ENCODE measurements at regions not wholly inside any gene's neighbourhood (a gene's known extent, or its start where the extent isn't known, plus 50 kb on each side); places are given as distances from the start of the nearest gene placed in this dataset.
"Not testable (repeated sequence)": the region's sequence is repeated elsewhere in the genome, so short reads cannot be mapped to it uniquely, and the experiment has no call there.

DNA sequence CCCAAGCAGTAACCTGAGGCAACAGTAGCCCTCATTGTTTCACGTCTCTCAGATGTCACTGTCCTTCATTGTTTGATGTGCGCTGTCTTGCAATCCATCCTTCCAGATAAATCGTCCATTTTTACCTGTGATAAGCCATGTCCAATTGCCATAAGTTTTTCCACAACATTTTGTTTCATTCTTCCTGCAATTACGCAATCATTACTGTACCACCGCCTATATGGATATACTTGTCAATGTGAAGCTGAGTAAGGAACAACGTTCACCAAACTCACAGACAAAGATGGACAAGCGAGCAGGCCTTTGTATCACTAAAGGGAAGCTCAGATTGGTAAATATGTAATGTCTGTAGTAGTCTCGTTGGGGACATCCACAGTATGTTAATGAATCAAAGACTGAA, 452.5 kb upstream of the NDN start:
- not testable (repeated sequence) for DNase-seq (ENCODE audit: low read depth in 4 of 4, low spot score in 3 of 4)

DNA sequence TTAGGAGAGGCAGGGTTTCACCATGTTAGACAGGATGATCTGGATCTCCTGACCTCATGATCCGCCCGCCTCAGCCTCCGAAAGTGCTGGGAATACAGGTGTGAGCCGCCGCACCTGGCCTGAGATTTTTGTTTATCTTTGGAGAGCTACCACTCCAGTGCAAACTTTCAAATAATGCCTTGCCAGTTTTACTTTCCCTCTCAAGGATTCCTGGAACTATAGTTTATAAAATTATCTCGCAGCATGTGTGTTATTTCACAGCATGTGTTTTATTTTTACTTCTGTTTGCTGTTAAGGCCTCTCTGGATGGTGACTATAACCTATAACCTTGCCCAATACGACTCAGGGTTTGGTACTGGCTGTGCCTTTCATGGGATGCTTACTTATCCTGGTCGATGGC, 458.0 kb upstream of the NDN start:
- not testable (repeated sequence) for DNase-seq (ENCODE audit: low read depth in 4 of 4, low spot score in 3 of 4)

DNA sequence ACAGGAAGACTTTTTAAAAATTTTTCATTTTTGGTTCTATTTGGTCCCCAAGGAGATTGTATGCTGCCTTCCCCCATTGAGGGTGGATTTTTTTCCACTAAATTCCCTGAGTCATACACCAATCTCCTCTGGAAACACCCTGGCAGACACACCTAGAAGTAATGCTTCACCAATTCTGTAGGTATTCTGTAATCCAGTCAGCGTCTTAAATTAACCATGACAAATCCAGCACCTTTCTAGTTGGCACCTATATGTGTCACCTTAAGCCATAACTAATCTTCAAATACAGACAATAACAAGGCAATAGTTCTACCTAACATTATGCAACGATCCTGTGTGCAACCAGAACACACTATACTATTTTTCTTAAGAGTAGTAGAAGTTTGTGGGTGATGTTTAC, 459.1 kb upstream of the NDN start:
- no peak for DNase-seq (ENCODE audit: low read depth in 4 of 4, low spot score in 3 of 4)

DNA sequence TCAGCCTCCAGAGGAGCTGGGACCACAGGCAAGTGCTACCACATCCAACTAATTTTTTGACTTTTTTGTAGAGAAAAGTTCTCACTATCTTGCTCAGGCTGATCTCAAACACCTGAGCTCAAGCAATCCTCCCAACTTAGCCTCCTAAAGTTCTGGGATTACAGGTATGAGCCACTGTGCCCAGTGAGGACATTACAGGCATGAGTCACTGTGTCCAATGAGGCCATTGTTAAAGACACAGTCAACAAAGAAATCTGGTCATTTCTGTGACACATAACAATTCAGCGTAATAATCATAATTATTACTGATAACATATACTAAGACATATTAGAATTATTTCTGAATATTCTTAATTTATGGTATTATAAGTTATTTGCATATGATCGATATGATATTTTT, 463.4 kb upstream of the NDN start:
- no peak for DNase-seq (ENCODE audit: low read depth in 4 of 4, low spot score in 3 of 4)

DNA sequence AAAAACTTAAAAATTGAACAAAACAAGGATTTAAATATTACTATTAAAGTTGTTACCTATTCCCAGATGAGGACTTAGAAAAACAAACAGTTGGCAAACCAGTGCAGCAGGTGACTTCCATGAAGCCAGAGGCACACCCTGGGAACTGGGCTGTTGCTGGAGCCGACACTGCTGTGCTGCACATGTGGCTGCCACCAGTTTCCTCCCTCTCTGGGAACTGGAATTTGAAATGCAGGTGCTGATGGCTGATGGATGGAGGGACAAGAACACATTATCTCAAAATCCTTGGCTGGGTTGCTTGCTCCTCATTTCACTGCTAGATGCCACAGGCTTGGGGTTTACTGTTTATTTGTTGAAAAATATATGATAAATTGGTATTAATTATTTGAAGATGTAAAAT, 471.2 kb upstream of the NDN start:
- DNase-seq (ENCODE audit: low read depth in 4 of 4, low spot score in 3 of 4) = not testable (repeated sequence)

DNA sequence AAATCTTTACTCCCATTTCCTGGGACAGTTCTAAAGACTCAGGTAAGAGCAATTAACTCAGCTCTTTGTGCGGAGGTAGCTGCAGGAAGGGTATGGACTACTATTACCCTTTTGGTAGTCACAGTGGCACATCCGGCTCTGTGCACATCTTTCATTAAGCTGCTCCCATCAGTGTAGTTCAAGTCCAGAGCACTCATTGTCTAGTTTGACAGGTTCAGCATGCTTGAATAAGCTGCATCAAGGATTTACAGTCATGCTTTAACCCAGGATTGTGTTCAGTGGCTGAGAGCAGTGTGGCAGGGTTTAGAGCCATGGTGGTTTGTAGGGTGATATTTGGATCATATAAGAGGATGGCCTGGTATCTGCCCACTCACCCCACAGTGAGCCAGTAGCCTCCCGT, 478.4 kb upstream of the NDN start:
- not testable (repeated sequence) for DNase-seq (ENCODE audit: low read depth in 4 of 4, low spot score in 3 of 4)

DNA sequence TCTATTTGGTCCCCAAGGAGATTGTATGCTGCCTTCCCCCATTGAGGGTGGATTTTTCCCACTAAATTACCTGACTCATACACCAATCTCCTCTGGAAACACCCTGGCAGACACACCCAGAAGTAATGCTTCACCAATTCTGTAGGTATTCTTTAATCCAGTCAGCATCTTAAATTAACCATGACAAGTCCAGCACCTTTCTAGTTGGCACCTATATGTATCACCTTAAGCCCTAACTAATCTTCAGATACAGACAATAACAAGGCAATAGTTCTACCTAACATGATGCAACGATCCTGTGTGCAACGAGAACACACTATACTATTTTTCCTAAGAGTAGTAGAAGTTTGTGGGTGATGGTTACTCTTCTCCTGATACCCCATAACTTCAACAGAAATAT, 473.3 kb upstream of the NPAP1 start:
- not testable (repeated sequence) for DNase-seq (ENCODE audit: low read depth in 4 of 4, low spot score in 3 of 4)

DNA sequence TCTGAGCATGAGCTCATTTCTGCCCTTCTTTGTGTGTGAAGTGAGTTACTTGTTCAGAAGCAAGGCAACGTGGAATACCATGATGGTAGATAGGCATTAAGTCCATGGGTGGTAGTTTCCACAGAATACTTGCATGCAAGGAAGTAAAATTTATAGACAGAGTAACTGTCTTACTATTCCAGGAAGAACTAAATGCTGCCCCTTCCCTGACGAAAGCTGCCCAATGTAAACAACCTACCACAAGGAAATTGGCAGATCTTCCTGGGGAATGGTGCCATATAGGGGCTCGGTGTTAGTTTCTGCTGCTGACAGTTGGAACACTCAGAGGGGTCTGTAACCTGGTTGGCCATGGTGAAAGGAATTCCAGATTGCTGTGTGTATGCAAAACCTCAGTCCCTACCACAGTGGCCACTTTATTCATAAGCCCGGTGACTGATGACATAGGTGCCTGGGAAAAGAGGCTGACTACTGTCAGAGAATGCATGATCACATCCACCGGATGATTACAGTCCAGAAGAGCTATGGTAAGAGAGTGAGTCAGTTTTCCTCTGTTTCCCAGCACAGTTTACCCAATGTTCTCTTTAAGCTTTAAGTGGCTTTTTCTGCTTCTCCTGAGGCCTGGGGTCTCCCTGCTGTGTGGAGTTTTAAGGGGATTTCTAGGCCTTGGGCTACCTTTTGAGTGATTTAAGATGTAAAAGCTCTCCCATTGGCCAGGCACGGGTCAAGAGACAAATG, 463.7 kb upstream of the NPAP1 start:
- DNase-seq (ENCODE audit: low read depth in 4 of 4, low spot score in 3 of 4) = not testable (repeated sequence)

DNA sequence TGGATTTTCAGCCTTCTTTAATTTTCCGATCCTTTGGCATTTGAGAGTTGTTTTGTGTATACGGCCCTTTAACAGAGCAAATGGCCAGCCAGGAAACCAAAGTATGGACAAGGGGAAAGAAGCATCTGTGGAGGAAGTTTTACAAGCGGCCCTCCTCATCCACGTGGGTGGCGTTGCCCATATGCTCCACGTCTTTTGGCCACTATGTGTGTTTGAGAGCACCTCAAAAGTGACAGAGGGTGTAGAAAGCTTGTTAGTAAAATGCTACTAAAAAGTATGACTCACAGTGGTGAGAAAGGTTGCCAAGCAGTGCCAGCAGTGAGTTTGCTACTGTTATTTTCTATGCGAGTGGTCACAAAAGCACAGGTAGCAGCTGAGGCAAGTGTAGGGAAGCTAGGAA, 451.8 kb upstream of the NPAP1 start:
- no peak for DNase-seq (ENCODE audit: low read depth in 4 of 4, low spot score in 3 of 4)

DNA sequence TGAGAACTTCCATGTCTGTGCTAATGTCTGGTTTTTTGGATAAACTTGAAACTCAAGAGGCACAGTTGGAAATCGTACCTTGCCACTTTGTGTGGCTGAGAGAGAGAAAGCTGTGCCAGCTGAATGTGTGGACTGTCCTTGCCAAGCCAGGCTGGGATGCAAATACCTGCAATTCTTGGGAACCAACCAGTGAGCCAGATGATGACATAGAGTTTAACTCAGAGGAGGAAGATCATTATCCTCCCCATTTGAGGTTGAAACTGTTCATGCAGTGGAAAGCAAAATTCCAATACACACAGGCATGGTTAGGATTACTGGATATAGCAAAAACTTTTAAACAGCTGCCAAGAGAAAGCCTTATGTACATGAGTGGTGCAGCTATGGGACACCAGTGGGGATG, 451.4 kb upstream of the NPAP1 start:
- DNase-seq (ENCODE audit: low read depth in 4 of 4, low spot score in 3 of 4) = no peak

DNA sequence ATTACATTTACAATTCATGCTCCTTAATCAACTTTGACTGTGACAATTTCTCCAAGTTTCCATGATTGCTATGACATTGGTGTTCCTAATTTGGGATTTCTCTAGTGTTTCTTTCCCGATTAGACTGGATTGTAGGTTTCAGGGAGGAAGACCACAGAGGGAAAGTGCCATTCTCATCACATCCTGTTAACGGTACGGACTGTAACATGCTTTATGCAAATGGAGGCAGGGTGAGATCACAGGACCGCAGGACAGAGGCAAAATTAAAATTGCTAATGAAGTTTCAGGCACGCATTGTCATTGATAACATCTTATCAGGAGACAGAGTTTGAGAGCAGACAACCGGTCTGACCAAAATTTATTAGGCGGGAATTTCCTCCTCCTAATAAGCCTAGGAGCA, 446.7 kb upstream of the NPAP1 start:
- not testable (repeated sequence) for DNase-seq (ENCODE audit: low read depth in 4 of 4, low spot score in 3 of 4)

DNA sequence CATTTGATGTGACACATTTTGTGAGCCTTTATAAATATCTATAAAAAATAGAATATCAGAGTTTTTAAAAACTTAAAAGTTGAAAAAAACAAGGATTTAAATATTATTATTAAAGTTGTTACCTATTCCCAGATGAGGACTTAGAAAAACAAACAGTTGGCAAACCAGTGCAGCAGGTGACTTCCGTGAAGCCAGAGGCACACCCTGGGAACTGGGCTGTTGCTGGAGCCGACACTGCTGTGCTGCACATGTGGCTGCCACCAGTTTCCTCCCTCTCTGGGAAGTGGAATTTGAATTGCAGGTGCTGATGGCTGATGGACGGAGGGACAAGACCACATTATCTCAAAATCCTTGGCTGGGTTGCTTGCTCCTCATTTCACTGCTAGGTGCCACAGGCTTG, 442.4 kb upstream of the NPAP1 start:
- not testable (repeated sequence) for DNase-seq (ENCODE audit: low read depth in 4 of 4, low spot score in 3 of 4)

DNA sequence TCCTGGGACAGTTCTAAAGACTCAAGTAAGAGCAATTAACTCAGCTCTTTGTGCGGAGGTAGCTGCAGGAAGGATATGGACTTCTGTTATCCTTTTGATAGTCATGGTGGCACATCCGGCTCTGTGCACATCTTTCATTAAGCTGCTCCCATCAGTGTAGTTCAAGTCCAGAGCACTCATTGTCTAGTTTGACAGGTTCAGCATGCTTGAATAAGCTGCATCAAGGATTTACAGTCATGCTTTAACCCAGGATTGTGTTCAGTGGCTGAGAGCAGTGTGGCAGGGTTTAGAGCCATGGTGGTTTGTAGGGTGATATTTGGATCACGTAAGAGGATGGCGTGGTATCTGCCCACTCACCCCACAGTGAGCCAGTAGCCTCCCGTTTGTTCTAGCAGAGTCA, 435.0 kb upstream of the NPAP1 start:
- not testable (repeated sequence) for DNase-seq (ENCODE audit: low read depth in 4 of 4, low spot score in 3 of 4)

DNA sequence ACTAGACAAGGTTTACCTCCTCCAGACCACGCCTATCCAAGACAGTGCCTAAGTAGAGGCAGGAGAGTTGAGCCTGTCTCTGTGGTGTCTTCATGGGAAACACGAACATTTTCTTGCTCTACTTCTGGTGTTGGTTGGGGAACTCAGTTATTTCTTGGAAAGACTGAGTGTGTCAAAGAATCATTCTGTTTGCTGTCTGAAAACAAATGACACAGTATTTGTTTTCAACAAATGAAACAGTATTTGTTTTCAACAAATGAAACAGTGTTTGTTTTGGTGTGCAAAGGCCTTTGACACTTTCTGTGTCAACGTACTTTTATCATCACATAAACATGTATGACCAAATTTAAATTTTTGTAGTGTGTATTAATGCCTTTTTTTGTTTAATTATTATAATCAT, 416.5 kb upstream of the NPAP1 start:
- DNase-seq (ENCODE audit: low read depth in 4 of 4, low spot score in 3 of 4) = not testable (repeated sequence)

DNA sequence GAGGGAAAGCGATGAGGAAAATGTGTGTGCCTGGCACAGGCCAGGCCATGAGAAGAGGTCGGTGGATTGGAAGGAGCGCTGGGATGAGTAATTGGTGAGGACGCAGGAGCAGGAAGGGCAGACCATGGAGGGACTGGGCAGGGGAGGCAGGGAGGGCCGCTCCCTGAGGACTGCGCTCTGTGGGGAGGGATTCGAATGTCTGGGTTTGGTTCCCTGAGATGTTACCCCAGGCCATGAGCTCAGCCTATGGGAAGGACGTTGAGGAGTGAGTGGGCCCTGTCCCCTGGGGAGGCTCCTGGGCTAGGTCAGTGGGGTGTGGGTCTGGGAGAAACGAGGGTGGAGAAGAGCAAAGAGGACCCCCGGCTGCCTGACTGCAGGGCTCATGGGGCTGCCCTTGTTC, 415.2 kb upstream of the NPAP1 start:
- not testable (repeated sequence) for DNase-seq (ENCODE audit: low read depth in 4 of 4, low spot score in 3 of 4)

DNA sequence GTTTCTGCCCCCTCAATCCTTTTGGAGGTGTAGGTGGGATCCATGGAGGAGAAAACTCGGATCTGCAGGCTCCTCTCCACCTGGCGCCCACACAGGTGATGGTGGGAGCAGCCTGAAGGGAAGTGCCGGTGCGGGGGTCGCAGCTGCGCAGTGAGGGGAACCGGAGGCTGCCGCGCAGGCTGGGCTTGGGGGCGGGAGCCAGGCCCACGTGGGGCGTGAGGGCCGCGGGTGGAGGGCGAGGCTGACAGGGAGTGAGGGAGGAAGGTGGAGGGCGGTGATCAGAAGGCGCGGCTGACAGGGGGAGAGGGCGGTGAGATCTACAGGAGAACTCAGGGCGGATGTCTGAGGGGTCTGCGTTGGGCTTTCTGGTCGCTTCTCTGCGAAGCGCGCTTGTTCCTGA, 414.7 kb upstream of the NPAP1 start:
- not testable (repeated sequence) for DNase-seq (ENCODE audit: low read depth in 4 of 4, low spot score in 3 of 4)

DNA sequence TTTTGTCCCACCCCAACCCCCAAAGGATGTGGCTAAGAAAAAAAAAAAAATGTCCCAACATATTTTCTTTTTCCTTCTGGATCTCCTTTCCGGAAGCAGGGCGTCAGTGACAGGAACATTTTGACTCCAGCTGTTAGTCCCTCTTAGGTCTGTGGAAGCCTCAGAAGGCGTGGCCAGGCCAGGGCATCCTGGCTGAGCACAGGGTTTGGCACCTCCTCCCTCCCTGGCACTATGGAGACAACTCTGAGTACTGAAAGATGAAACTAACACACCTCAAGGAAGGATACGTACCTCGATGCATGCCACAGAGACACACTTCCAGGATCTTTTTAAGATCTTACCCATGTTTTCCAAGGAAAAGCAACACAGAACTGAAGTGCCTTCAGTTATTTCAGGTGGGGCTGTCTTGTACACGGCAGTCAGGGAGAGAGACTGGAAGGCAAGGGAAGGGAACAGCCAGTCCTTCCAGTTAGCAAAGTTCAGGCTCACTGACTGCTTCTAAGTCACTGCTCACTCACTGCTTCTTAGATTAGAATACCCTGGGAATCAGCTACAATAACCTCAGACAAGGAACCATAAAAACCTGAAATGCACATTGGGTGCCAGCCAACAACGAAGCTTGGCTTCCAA, 406.9 kb upstream of the NPAP1 start:
- DNase-seq (ENCODE audit: low read depth in 4 of 4, low spot score in 3 of 4) = not testable (repeated sequence)

DNA sequence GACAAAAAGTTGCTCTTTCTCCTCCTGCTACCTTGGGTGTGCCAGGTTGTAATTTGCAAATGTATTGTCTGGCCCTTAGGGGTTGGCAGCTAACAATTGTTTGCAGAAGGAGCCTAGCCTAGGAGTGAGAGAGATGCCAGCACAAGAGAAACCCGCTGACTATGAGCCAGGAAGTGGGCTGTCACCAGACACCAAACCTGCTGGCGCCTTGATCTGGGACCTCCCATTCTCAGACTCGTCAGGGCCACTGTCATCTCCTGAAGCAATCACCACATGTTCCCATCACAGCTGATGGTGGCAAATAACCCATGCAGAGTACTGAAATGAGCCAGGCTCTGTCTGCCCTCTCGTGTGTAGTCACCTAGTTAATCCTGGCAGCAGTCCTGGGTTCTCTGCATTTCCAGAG, 406.4 kb upstream of the NPAP1 start:
- DNase-seq (ENCODE audit: low read depth in 4 of 4, low spot score in 3 of 4) = no peak

DNA sequence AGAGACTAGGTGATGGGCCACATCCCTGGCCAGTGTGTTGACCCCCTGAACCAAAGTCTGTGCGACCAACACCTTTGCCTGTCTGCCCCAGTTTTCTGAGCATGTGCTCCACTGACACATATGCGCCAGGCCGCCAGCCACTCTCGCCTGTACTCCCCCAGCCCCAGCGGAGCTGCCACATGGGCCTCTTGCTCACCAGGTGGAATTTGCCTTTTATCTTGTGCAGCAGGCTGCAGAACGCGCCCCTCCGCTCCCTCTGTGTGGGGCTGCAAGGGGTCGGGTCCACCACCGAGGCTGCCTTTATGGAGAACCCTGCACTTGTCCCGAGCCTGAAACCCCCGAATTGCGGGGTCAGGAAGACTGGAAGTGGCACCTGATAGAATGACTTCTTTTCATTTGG, 405.7 kb upstream of the NPAP1 start:
- no peak for DNase-seq (ENCODE audit: low read depth in 4 of 4, low spot score in 3 of 4)

DNA sequence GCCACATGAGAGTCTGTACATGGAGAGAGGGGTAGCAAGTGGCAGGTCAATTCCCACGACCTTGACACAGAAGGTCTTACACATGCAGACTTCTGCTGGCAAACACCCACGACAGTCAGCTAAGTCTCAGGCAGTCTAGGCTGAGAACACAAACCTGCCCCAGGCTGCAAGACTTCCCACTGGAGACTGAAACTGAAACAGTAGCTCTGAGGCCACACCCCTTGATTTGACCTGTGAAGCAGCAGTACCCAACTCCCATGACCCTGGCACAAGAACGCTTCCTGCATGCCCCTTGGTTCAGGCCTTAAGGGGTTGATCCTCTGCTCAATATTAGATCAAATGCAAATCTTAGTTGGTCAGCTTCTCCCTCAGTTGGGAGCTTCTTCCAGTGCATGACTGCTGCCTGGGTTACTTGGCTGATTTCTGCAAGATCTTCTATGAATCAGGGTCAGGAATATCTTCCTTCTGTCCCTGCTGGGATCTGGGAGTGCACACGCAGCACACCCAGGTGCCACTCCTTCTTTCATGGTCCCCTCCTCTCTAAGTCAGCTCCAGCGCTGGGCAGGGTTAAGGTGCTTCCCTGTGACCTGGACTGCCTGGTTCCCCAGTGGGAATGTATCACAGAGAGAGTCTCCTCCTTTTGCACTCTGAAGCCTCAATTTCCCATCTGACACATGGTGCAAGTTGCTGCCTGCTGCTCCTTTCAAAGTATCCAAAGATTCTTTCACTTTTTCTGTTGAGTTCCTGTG, 403.9 kb upstream of the NPAP1 start:
- not testable (repeated sequence) for DNase-seq (ENCODE audit: low read depth in 4 of 4, low spot score in 3 of 4)

DNA sequence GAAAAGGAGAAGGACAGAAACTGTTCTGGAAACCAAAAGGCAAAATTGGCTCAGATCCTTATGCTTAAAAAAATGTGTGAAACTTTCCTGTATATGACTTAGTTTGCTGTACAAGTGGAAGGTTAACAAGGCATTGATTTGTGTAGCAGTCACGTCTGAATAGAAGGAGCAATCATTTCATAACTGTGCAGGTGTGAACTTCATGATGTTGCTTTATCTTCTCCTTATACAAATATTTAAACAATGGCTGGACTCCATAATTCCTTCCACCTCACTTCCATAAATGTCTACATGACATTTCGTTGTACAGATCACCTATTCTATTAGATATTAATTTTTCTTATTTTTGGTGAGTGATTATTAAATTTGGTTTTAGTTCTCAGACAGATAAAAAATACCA, 382.7 kb upstream of the NPAP1 start:
- DNase-seq (ENCODE audit: low read depth in 4 of 4, low spot score in 3 of 4) = no peak
